ENCODE measurements at regions not wholly inside any gene's neighbourhood (a gene's known extent, or its start where the extent isn't known, plus 50 kb on each side); places are given as distances from the start of the nearest gene placed in this dataset.

GRCh38 chr5:20463206-20463605 is 475.2 kb upstream of the CDH18 start:
- H3K9me3 Mint-ChIP-seq = no peaks in the 10 kb centered on the region
- H4K20me1 ChIP-seq (ENCODE audit: low read depth) = no peaks in the 10 kb centered on the region
- no peak overlapping the region for H3K4me3 ChIP-seq
- H3F3A ChIP-seq (ENCODE audit: low read depth) = no peaks in the 10 kb centered on the region
- no peak overlapping the region for H3K4me2 ChIP-seq
- no peaks in the 10 kb centered on the region for H3K9me3 ChIP-seq (ENCODE audit: low read depth)
- no peaks in the 10 kb centered on the region for H3K4me1 ChIP-seq
- H3K36me3 ChIP-seq = no peaks in the 10 kb centered on the region
- no peak for DNase-seq (ENCODE audit: low spot score)
- no peak overlapping the region for H3K4me3 Mint-ChIP-seq
- no peak overlapping the region for H3K27ac Mint-ChIP-seq
- H3K79me2 ChIP-seq (ENCODE audit: low read depth) = no peaks in the 10 kb centered on the region
- H3K4me1 Mint-ChIP-seq = no peaks in the 10 kb centered on the region
- TF ChIP-seq CTCF (IDR thresholded peaks at IDR 0.05) (no peak), EZH2phosphoT487 (IDR thresholded peaks at IDR 0.05) (no peak), EZH2 (IDR thresholded peaks at IDR 0.05) (no peak)
- no peak overlapping the region for H3K9ac ChIP-seq
- H3K36me3 Mint-ChIP-seq = peaks cover 2% of the 10 kb centered on the region
- H3K27me3 ChIP-seq = no peaks in the 10 kb centered on the region
- H3K27ac ChIP-seq = no peak overlapping the region
- H3K27me3 Mint-ChIP-seq (ENCODE audit: insufficient read depth, low read depth) = no peaks in the 10 kb centered on the region
- H2AFZ ChIP-seq (replicated peaks) = no peak overlapping the region

- TF ChIP-seq CTCF (IDR thresholded peaks at IDR 0.05) (no peak), EZH2phosphoT487 (IDR thresholded peaks at IDR 0.05) (no peak), EZH2 (IDR thresholded peaks at IDR 0.05) (no peak)
- Histone ChIP-seq H3K4me2 (no peak overlapping the region), H3F3A (ENCODE audit: low read depth) (no peaks in the 10 kb centered on the region), H3K9ac (no peak overlapping the region), H2AFZ (replicated peaks) (no peak overlapping the region), H3K4me1 (no peaks in the 10 kb centered on the region), H4K20me1 (ENCODE audit: low read depth) (no peaks in the 10 kb centered on the region), H3K27me3 (no peaks in the 10 kb centered on the region), H3K4me3 (no peak overlapping the region), H3K36me3 (no peaks in the 10 kb centered on the region), H3K27ac (no peak overlapping the region), H3K9me3 (ENCODE audit: low read depth) (no peaks in the 10 kb centered on the region), H3K79me2 (ENCODE audit: low read depth) (no peaks in the 10 kb centered on the region)
- H3K4me1 Mint-ChIP-seq = peaks cover 16% of the 10 kb centered on the region
- no peak overlapping the region for H3K4me3 Mint-ChIP-seq
- peaks cover 2% of the 10 kb centered on the region for H3K9me3 Mint-ChIP-seq
- peaks cover 8% of the 10 kb centered on the region for H3K36me3 Mint-ChIP-seq
- no peak for DNase-seq (ENCODE audit: low spot score)
- H3K27ac Mint-ChIP-seq = no peak overlapping the region
- no peaks in the 10 kb centered on the region for H3K27me3 Mint-ChIP-seq (ENCODE audit: insufficient read depth, low read depth)
Measured at GRCh38 chr5:20446121-20446520, 458.1 kb upstream of the CDH18 start.

- Histone ChIP-seq H2AFZ (replicated peaks) (no peak overlapping the region), H4K20me1 (ENCODE audit: low read depth) (no peaks in the 10 kb centered on the region), H3K27ac (no peak overlapping the region), H3K27me3 (no peaks in the 10 kb centered on the region), H3K4me3 (no peak overlapping the region), H3F3A (ENCODE audit: low read depth) (no peaks in the 10 kb centered on the region), H3K9ac (no peak overlapping the region), H3K36me3 (no peaks in the 10 kb centered on the region), H3K79me2 (ENCODE audit: low read depth) (no peaks in the 10 kb centered on the region), H3K4me2 (no peak overlapping the region), H3K9me3 (ENCODE audit: low read depth) (no peaks in the 10 kb centered on the region), H3K4me1 (no peaks in the 10 kb centered on the region)
- H3K27ac Mint-ChIP-seq = no peak overlapping the region
- peaks cover 16% of the 10 kb centered on the region for H3K4me1 Mint-ChIP-seq
- H3K27me3 Mint-ChIP-seq (ENCODE audit: insufficient read depth, low read depth) = no peaks in the 10 kb centered on the region
- H3K4me3 Mint-ChIP-seq = no peak overlapping the region
- peaks cover 5% of the 10 kb centered on the region for H3K36me3 Mint-ChIP-seq
- no peak for DNase-seq (ENCODE audit: low spot score)
- peaks cover 2% of the 10 kb centered on the region for H3K9me3 Mint-ChIP-seq
- TF ChIP-seq EZH2phosphoT487 (IDR thresholded peaks at IDR 0.05) (no peak), EZH2 (IDR thresholded peaks at IDR 0.05) (no peak), CTCF (IDR thresholded peaks at IDR 0.05) (no peak)
Measured at GRCh38 chr5:20445326-20445860, 457.4 kb upstream of the CDH18 start.

Data from neural progenitor cell (in vitro differentiated cells).